GM19035 (cell line): ENCODE measurements at regions not wholly inside any gene's neighbourhood (a gene's known extent, or its start where the extent isn't known, plus 50 kb on each side); places are given as distances from the start of the nearest gene placed in this dataset.
"Not testable (repeated sequence)": the region's sequence is repeated elsewhere in the genome, so short reads cannot be mapped to it uniquely, and the experiment has no call there.

Experiments used
- ATAC-seq: cut with Tn5 transposase; IDR thresholded peaks from one replicate; pipeline ENCODE4 v1.9.1; 2021; ENCODE audit not compliant: unreplicated experiment

GRCh38 chr6:144572541-144572940 is 287.4 kb downstream of the UTRN start:
- not testable (repeated sequence) for ATAC-seq

DNA sequence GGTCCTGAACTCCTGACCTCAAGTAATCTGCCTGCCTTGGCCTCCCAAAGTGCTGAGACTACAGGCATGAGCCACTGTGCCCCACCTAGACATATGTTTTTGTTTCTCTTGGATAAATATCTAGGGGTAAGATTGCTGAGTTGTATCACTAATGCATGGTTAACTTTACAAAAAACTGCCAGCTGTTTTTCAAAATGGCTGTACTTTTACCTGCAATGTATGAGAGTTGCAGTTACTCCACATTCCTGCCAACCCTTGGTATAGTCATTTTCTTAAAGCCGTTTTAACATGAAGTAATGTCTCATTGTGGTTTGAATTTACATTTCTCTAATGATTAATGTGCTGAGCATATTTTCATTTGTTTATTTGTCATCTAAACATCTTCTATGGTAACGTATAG is 289.7 kb downstream of the UTRN start:
- no peak for ATAC-seq

DNA sequence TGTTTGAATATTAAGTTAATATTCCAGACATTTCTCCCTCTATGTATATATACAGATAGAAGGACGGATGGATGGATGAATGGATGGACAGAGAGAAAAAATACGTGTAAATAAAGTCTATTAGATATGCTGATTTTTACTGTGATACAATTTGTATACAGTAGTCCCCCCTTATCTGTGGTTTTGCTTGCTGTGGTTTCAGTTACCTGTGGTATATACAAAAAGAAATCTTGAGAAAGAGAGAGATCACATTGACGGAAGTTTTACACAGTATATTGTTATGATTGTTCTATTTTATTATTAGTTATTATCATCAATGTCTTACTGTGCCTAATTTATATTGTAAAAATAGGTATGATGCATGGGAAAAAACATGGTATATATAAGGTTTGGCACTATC is 290.2 kb downstream of the UTRN start:
- ATAC-seq = no peak

DNA sequence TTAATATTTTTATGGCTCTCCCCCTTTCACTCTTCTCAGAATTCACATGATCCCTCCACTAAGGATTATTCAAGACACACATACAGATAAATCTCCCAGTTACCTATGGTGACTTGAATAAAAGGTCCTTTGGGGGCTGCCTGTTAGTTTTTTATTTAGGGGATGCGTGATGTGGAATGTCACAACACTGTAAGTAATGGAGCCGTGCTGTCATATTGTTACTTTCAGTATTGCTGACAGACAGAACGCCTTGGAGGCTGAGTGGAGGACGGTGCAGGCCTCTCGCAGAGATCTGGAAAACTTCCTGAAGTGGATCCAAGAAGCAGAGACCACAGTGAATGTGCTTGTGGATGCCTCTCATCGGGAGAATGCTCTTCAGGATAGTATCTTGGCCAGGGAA is 291.7 kb downstream of the UTRN start:
- no peak for ATAC-seq

- ATAC-seq = no peak
Observed at GRCh38 chr6:144578385-144579350, 293.5 kb downstream of the UTRN start.

- ATAC-seq = no peak
Observed at GRCh38 chr6:144580039-144580438, 294.9 kb downstream of the UTRN start.

DNA sequence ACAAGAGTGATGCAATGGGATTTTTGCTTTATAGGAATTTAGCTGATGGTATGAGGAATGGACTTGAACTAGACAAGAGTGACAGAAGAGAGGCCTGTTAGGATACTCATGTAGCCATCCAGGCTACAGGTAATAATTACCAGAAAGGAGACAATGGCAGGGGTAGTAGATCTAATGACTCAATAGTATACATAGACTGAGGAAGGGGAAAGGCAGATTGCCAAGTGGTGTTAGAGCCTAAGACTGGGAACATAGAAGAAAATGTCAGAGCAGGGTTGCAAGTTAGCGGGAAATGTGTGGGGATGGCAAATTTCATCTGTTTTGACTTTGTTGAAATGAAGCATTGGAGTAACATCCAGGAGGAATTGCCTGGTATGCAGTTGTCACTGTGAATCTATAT is 295.6 kb downstream of the UTRN start:
- no peak for ATAC-seq

DNA sequence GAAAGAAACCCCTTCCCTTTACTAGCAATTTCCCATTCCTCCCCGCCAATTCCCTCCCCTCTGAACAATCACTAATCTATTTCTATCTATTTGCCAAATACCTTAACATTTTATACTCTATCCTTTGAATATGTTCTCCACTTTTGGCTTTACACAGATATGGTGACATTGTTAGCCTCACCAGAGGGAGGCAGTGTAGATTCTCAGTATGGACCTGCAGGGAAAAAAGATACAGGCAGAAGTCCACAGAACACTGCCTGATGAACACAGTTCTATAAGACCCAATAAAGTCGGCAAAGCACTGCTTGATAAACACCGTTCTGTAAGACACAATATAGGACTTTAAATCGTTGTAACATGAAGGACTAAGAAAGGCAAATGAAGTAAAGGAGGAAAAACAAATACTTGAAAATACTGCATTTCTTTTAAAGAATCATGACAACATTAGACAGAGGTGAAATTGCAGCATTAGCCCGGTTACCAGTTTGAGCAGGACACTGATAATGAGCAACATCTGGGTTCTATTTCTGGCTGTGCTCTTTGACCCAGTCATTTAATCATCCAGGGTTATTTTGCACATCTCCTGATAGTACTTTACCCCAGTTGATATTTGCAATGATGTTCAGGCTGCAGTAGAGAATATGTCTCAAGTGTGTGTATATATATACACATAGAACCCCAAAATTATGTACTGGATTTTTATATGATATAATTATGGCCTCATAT is 296.8 kb downstream of the UTRN start:
- no peak for ATAC-seq

DNA sequence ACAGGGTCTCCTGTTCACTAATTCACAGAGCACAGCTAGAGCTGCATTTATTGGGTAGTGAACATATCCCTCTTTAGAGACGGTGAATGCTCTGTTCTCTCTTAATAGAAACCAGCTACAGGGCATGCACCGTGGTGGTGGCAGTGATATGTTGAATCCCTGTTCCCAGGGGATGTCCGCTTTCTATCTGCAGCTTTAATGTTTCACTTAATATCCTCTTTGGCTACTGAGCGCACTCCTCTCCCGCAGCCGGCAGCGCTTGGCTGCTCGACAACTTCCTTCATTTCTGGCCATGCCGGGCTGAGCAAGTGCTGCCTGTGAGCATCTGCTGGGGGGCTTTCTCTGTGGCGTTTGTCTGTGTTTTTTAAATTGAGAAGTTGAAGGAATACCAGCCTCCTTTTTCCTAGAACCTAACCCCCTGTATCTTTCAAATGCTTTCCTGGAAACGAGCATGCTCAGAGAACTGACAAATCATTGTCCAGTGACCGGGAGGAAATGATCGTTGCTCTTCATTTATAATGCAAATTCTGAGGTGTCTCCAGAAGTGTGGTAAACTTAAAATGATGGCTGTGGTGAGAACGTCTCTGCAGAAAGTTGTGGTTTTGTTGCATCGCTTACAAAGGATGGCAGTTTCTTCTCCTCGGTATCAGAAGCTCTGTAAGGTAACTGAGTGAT is 297.9 kb downstream of the UTRN start:
- ATAC-seq = peak; percentile 89

DNA sequence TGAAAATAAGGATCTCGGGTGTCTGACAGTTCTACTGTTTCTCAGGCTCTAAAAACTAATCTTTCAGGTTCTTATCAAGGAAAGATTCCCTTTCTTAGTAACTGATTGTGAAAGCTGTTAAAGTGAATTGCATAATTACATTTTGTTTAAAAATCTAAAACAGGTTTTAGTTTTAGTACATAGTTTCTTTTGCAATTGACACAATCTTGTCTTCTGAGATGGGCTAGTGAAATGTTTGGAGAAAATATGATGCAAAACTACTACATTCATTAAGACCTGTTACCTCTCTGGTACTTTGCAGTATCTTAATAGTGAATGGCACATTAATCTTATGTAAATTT is 298.4 kb downstream of the UTRN start:
- ATAC-seq = peak; percentile 1

- no peak for ATAC-seq
Observed at GRCh38 chr6:144585217-144585814, 300.2 kb downstream of the UTRN start.

- no peak for ATAC-seq
Observed at GRCh38 chr6:144586986-144587385, 301.9 kb downstream of the UTRN start.

DNA sequence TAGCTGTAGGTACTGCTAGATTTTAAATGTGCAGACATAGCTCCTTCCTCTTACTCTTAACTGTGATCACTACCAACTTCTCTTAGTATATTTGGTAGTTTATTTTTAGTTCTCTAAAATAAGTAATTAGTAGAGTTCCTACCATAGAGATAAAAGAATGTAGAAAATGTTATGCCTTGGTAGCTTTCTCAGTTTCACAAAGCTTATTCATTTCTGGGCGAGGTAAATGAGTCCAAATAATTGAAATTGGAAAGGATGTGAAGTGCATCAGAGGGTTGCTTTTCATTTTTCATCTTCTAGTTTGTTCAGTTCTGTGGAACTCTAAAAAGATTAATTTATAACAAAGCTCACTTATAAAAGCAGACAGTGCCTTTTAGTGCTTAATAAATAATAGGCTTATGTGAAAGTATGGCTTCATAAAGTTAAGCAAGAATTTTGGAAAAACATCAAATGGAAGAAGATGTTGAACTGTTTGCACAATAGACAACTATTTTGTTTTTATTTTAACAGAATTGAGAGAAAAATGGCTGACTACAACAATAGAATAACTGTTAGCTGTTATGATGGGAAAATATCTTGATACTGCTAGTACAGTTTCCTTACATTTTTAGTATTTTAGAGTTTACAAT is 303.7 kb downstream of the UTRN start:
- ATAC-seq = peak; percentile 55

- no peak for ATAC-seq
Observed at GRCh38 chr6:144590532-144590931, 305.4 kb downstream of the UTRN start.

DNA sequence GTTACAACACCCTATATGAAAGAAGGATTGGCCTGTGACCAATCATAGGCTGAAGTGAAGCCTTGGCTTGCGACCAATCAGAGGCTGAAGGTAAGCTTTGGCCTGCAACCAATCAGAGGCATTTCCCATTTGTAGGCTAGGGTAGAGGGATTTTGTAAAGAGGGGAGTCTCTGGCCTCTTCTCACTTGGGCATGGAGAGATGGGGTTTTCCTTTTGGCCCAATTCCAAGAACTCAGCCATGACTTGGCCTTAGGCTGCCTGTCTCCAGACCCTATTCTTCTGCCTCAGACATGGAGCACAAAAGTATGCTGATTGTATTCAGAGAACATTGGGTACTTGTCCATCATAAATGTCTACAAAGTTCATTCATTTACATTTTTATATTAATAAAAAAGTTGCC is 308.3 kb downstream of the UTRN start:
- no peak for ATAC-seq

- ATAC-seq = no peak
Observed at GRCh38 chr6:144594585-144594984, 309.4 kb downstream of the UTRN start.

DNA sequence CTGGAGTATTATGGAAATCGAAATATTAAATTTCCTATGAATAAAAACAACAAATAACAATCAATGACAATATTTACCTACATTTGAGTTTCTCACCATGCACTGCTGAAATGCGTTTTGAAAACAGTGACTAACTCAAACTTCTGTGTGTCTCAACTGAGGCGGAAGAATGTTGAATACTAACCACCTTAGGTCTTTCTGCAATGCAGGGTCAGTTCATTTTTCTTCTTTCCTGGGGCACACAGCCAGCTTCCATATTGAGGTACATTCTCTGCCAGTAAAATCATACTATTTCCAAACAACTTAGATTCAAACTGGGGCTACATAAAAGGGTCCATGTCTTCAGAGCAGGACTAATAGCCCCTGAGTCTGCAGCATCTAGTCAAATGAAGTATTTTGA is 310.1 kb downstream of the UTRN start:
- no peak for ATAC-seq

DNA sequence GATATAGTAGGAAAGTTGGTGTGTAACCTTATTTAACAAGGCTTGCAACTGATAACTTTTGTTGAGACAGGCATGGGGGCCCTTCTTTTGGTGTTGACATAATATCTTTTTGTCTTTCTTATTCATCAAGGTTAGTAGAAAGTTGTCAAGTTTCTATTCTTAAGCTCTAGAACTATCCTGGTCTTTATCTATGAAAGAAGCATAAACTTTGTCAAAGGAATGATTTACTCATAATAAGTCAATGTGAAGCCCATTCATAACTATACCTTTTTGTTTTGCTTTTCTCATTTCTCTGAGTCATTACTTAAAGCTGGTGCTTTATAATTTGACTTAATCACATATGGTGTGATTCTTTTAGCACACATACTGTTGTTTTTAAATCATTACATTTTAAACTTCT is 312.4 kb downstream of the UTRN start:
- no peak for ATAC-seq

DNA sequence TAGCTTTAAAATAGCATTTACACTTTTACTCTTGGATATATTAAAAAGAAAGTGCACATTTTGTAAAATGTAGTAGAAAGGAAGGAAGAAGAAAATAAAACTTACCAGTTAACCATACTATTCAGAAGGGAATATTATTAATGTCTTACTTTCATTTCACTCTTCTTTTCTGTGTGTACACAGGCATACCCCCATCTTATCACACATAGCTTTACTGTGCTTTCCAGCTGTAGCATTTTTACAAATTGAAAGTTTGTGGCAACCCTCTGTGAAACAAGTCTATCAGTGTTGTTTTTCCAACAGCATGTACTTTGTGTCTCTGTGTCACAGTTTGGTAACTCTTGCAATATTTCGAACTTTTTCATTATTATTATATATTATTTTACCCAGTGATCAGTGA is 314.5 kb downstream of the UTRN start:
- ATAC-seq = no peak

DNA sequence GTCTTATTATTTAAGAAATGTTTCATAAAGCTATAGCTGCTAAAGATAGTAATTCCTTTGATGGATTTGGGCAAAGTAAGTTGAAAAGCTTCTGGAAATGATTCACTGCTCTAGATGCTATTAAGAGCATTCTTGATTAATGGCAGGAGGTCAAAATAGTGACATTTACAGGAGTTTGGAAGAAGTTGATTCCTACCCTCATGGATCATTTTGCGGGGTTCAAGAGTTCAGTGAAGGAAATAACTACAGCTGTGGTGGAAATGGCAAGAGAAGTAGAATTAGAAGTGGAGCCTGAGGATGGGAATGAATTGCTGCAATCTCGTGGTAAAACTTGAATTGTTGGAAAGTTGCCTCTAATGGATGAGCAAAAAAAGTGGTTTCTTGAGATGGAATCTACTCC is 316.1 kb downstream of the UTRN start:
- no peak for ATAC-seq
